Adrenal gland (tissue), 9 donors: ENCODE measurements at regions not wholly inside any gene's neighbourhood (a gene's known extent, or its start where the extent isn't known, plus 50 kb on each side); places are given as distances from the start of the nearest gene placed in this dataset.

Source experiments
- DNase-seq, 7 donors: peaks; one replicate each; pipeline ENCODE4 v3.0.0-alpha.2; 2019 to 2020
- H3K27ac ChIP-seq, 5 donors: fragments of 200-600 bp; sonication (generic) in 4 of 5; 1 replicate in 3 of 5; 2 replicates in 2 of 5; pipeline versions ENCODE4 v1.5.1 to v1.8.0; 2016 to 2020; ENCODE audit warnings: mild to moderate bottlenecking in 1 of 5
- H3K27me3 ChIP-seq: fragments of 200-600 bp; 2 replicates; pipeline ENCODE4 v1.8.0; 2021
- H3K36me3 ChIP-seq, 2 donors: fragments of 200-600 bp; replicated peaks in 1 of 2; 1 replicate in 1 of 2; 2 replicates in 1 of 2; pipeline versions ENCODE4 v1.5.1 to v1.8.0; 2018 to 2022
- H3K4me1 ChIP-seq, 2 donors: fragments of 200-600 bp; replicated peaks in 1 of 2; 1 replicate in 1 of 2; 2 replicates in 1 of 2; pipeline versions ENCODE4 v1.5.1 to v1.8.0; 2018 to 2021
- H3K4me3 ChIP-seq, 4 donors: fragments of 200-600 bp; sonication (generic) in 3 of 4; one replicate each; pipeline ENCODE4 v1.5.1; 2016 to 2018
- H3K9me3 ChIP-seq, 3 donors: fragments of 200-600 bp; sonication (generic) in 1 of 3; replicated peaks in 1 of 3; 1 replicate in 2 of 3; 2 replicates in 1 of 3; pipeline versions ENCODE4 v1.5.1 to v1.8.0; 2016 to 2021
- CTCF ChIP-seq, 6 experiments: fragments of 450-650 bp in 4 of 6; fragments of 200-600 bp in 2 of 6; sonication (generic) in 1 of 6; IDR thresholded peaks; 1 replicate in 5 of 6; 2 replicates in 1 of 6; pipeline versions ENCODE4 v1.5.1 to v1.8.0; 2016 to 2021; ENCODE audit warnings: antibody characterized with exemption in 6 of 6, mild to moderate bottlenecking in 2 of 6, moderate library complexity in 1 of 6
- POLR2A ChIP-seq, 2 donors: fragments of 450-650 bp; IDR thresholded peaks; one replicate each; pipeline ENCODE4 v1.6.1; 2017; ENCODE audit warnings: antibody characterized with exemption in 2 of 2, mild to moderate bottlenecking in 2 of 2, moderate library complexity in 1 of 2
- WGBS, 4 donors: extraction: QIAGEN DNeasy Blood & Tissue Kit in 2 of 4; methylation state at CpG; one replicate each; pipeline versions ENCODE4 v1.1.5 to v1.1.7; 2013 to 2017; 5-methylcytosine and 5-hydroxymethylcytosine counted together
- intact Hi-C, 2 donors: fragments of 100-400 bp; cut with DNase I; formaldehyde crosslinking; loops; one replicate each; pipeline versions ENCODE4 v1.14.1 to v1.15.0; 2022 to 2023
- donor health status: healthy with polysubstance abuse.
- donor health status: Bipolar disorder and iron deficiency.
- donor health status: DM: yes; HTN: yes; CAD: no.
- donor health status: DM: no; HTN: no; CAD: no.
- donor health status: DM: no; HTN: no; CAD: no.

- 87 to 98% (median 93%) methylated on average over 4 of the region's 4 CpGs for WGBS, 4 donors
- no peak for DNase-seq
- H3K27me3 ChIP-seq: no peaks in the 10 kb centered on the region
- H3K36me3 ChIP-seq: no peaks in the 10 kb centered on the region
- no peak overlapping the region for H3K27ac ChIP-seq
- TF ChIP-seq CTCF (IDR thresholded peaks at IDR 0.05) (no peak), POLR2A (IDR thresholded peaks at IDR 0.05) (no peak)
- intact Hi-C loops: no loop called here
- H3K9me3 ChIP-seq: peaks cover 0 to 5% (median 0%) of the 10 kb centered on the region in 3 donors
- no peaks in the 10 kb centered on the region for H3K4me1 ChIP-seq
- H3K4me3 ChIP-seq: no peak overlapping the region
These were observed 112.8 kb downstream of the DLEU7 start for GRCh38 chr13:50730496-50731351.

GRCh38 chr13:50731400-50731799 is 112.1 kb downstream of the DLEU7 start:
- no peak for TF ChIP-seq POLR2A (IDR thresholded peaks at IDR 0.05)
- no peak for TF ChIP-seq CTCF (IDR thresholded peaks at IDR 0.05)

GRCh38 chr13:50732712-50733111 is 110.8 kb downstream of the DLEU7 start:
- intact Hi-C loops: no loop called here
- WGBS, 4 donors: 65 to 93% (median 79%) methylated on average over 3 of the region's 3 CpGs
- Histone ChIP-seq H3K4me3 (no peak overlapping the region), H3K36me3 (no peaks in the 10 kb centered on the region), H3K27me3 (no peaks in the 10 kb centered on the region), H3K9me3 (peaks cover 0 to 5% (median 0%) of the 10 kb centered on the region in 3 donors), H3K4me1 (no peaks in the 10 kb centered on the region), H3K27ac (no peak overlapping the region)
- DNase-seq: no peak
- TF ChIP-seq CTCF (IDR thresholded peaks at IDR 0.05): no peak
- TF ChIP-seq POLR2A (IDR thresholded peaks at IDR 0.05): no peak

More at GRCh38 chr13:50731400-50731799, 112.1 kb downstream of the DLEU7 start:
- H3K27ac ChIP-seq: no peak overlapping the region
- intact Hi-C loops: no loop called here
- no peaks in the 10 kb centered on the region for H3K4me1 ChIP-seq
- H3K4me3 ChIP-seq: no peak overlapping the region
- no peaks in the 10 kb centered on the region for H3K36me3 ChIP-seq
- DNase-seq: no peak
- peaks cover 0 to 5% (median 0%) of the 10 kb centered on the region in 3 donors for H3K9me3 ChIP-seq
- H3K27me3 ChIP-seq: no peaks in the 10 kb centered on the region

GRCh38 chr13:50733392-50733791 is 110.1 kb downstream of the DLEU7 start:
- no peaks in the 10 kb centered on the region for H3K4me1 ChIP-seq
- no peak overlapping the region for H3K27ac ChIP-seq
- WGBS, 4 donors: 69 to 83% (median 79%) methylated on average over 3 of the region's 3 CpGs
- intact Hi-C loops: no loop called here
- no peak for TF ChIP-seq POLR2A (IDR thresholded peaks at IDR 0.05)
- no peak for TF ChIP-seq CTCF (IDR thresholded peaks at IDR 0.05)
- H3K27me3 ChIP-seq: no peaks in the 10 kb centered on the region
- H3K9me3 ChIP-seq: peaks cover 0 to 5% (median 0%) of the 10 kb centered on the region in 3 donors
- H3K4me3 ChIP-seq: no peak overlapping the region
- H3K36me3 ChIP-seq: no peaks in the 10 kb centered on the region
- DNase-seq: no peak
